ENCODE measurements at regions not wholly inside any gene's neighbourhood (a gene's known extent, or its start where the extent isn't known, plus 50 kb on each side); places are given as distances from the start of the nearest gene placed in this dataset.

DNA sequence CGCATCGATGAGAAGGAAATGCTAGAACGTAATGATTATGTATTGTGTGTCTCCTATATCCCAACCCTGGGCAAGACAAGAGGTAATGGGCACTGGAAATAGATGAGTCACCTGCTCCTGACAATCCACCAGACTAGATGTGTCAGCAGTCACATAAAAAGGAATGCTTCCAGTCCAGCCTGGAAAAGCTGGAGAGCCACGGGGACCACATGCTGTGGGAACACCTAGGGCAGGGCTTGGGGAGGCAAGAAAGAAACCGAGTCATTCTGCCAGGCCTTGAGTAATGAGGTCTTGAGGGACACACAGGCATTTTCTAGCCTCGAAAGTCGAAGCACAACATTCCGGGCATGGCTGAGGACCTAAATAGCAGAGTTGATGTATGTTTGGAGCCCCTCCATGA lies 716.7 kb upstream of the TMEM132C start:
- Histone ChIP-seq H3K27me3 (no peaks in the 10 kb centered on the region), H3K9me3 (peaks cover 0 to 3% (median 0%) of the 10 kb centered on the region in 3 donors), H3K4me1 (no peaks in the 10 kb centered on the region), H3K36me3 (no peaks in the 10 kb centered on the region), H3K27ac (no peak overlapping the region), H3K4me3 (no peak overlapping the region)
- 65 to 71% methylated on average over 8 of the region's 8 CpGs for WGBS, 2 donors
- intact Hi-C loops (cut with DNase I), result no loop called here
- no peak for DNase-seq
- TF ChIP-seq CTCF (IDR thresholded peaks at IDR 0.05) (no peak), POLR2A (IDR thresholded peaks at IDR 0.05) (no peak)

GRCh38 chr12:127552838-127553237 lies 714.1 kb upstream of the TMEM132C start:
- Histone ChIP-seq H3K27ac (no peak overlapping the region), H3K9me3 (peaks cover 0 to 3% (median 0%) of the 10 kb centered on the region in 3 donors), H3K4me1 (no peaks in the 10 kb centered on the region), H3K36me3 (no peaks in the 10 kb centered on the region), H3K4me3 (no peak overlapping the region), H3K27me3 (no peaks in the 10 kb centered on the region)
- intact Hi-C loops (cut with DNase I), result no loop called here
- TF ChIP-seq POLR2A (IDR thresholded peaks at IDR 0.05) (no peak), CTCF (IDR thresholded peaks at IDR 0.05) (no peak)
- no peak for DNase-seq
- 53 to 85% methylated on average over 1 of the region's 1 CpG for WGBS, 2 donors

GRCh38 chr12:127555071-127555470 lies 711.9 kb upstream of the TMEM132C start:
- H3K27ac ChIP-seq, result no peak overlapping the region
- intact Hi-C loops (cut with DNase I), result no loop called here
- no peaks in the 10 kb centered on the region for H3K27me3 ChIP-seq
- peaks cover 0 to 3% (median 0%) of the 10 kb centered on the region in 3 donors for H3K9me3 ChIP-seq
- no peak for TF ChIP-seq POLR2A (IDR thresholded peaks at IDR 0.05)
- TF ChIP-seq CTCF (IDR thresholded peaks at IDR 0.05), result no peak
- 46 to 51% methylated on average over 4 of the region's 4 CpGs for WGBS, 2 donors
- H3K4me1 ChIP-seq, result no peaks in the 10 kb centered on the region
- H3K4me3 ChIP-seq, result no peak overlapping the region
- DNase-seq, result no peak
- no peaks in the 10 kb centered on the region for H3K36me3 ChIP-seq

DNA sequence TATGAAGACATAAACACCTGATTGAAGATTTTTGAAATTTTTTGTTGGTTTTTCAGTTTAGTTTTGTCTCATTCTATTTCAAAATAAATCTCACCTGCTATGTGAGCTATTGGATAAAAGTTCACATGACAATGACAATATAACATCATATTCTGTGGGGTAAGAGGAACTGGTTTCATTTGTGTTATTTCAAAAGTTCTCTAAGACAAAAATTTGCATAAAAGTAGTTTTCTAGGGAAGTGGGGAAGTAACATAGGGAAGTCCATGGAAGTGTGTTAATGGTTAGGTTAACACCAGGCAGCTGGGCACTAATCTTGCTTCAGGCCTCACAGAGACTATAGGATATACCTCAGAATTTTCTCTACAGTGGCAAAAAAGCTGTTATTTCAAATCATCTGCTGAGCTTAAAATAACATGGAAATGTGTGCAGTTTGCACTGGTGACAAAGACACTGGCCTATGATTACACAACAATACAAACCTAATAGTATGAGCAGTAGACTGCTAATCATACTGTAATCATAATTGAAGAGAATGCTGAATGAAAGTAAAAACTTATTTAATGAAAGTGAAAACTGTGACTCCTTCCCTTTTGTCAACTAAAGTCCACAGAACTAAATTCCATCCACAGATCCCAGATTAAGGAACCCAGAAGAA lies 710.6 kb upstream of the TMEM132C start:
- Histone ChIP-seq H3K36me3 (no peaks in the 10 kb centered on the region), H3K4me1 (no peaks in the 10 kb centered on the region), H3K27ac (no peak overlapping the region), H3K9me3 (peaks cover 0 to 3% (median 0%) of the 10 kb centered on the region in 3 donors), H3K4me3 (no peak overlapping the region), H3K27me3 (no peaks in the 10 kb centered on the region)
- no peak for DNase-seq
- TF ChIP-seq POLR2A (IDR thresholded peaks at IDR 0.05), result no peak
- TF ChIP-seq CTCF (IDR thresholded peaks at IDR 0.05), result no peak
- intact Hi-C loops (cut with DNase I), result no loop called here

DNA sequence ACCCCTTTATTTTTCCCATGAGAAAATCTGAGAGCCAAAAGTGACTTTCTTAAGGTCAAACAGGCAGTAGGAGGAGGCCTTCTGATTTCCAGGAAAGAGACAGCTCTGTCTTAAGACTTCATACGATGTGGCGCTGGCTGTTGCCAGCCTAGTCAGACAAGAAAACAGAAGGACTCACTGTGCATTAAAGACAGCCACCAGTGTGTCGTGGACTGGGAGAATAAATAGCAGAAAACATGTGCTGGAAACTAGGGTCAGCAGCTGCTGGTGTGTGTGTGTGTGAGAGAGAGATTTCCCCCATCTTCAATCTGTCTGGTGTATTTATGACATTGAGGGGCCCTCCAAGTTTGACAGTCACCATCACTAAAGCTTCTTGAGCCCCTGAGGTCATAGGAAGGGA lies 708.6 kb upstream of the TMEM132C start:
- DNase-seq, result no peak
- no peak overlapping the region for H3K4me3 ChIP-seq
- no peak for TF ChIP-seq POLR2A (IDR thresholded peaks at IDR 0.05)
- no peak for TF ChIP-seq CTCF (IDR thresholded peaks at IDR 0.05)
- H3K9me3 ChIP-seq, result no peaks in the 10 kb centered on the region
- no peaks in the 10 kb centered on the region for H3K36me3 ChIP-seq
- WGBS, 2 donors, result 54 to 58% methylated on average over 3 of the region's 3 CpGs
- no peaks in the 10 kb centered on the region for H3K4me1 ChIP-seq
- intact Hi-C loops (cut with DNase I), result no loop called here
- no peaks in the 10 kb centered on the region for H3K27me3 ChIP-seq
- no peak overlapping the region for H3K27ac ChIP-seq
